ENCODE measurements at regions not wholly inside any gene's neighbourhood (a gene's known extent, or its start where the extent isn't known, plus 50 kb on each side); places are given as distances from the start of the nearest gene placed in this dataset.

DNA sequence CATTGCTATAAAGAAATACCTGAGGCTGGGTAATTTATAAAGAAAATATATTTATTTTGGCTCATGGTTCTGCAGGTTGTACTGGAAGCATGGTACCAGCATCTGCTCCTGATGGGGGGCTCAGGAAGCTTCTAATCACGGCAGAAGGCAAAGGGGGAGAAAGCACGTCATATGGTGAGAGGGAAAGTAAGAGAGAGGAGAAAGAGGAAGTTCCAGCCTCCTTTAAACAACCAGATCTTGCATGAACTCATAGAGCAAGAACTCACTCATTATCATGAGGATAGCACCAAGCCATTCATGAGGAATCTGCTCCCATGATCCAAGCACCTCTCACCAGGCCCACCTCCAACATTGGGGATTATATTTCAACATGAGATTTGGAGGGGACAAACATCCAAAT lies 125.0 kb upstream of the GRPR start:
- Histone ChIP-seq H3K4me3 (ENCODE audit: insufficient read depth, low read depth, low read length) (no peak overlapping the region), H3K4me2 (ENCODE audit: low read length) (no peak overlapping the region), H3K9me3 (ENCODE audit: insufficient read depth, low read depth, low read length) (no peaks in the 10 kb centered on the region), H3K4me1 (ENCODE audit: insufficient read depth, low read length) (no peaks in the 10 kb centered on the region), H3K27me3 (ENCODE audit: insufficient read depth, low read length) (no peaks in the 10 kb centered on the region), H2AFZ (ENCODE audit: low read depth, low read length) (no peak overlapping the region), H3K36me3 (ENCODE audit: insufficient read depth, low read length) (no peaks in the 10 kb centered on the region), H3K27ac (ENCODE audit: low read depth, low read length) (no peak overlapping the region), H3K79me2 (ENCODE audit: insufficient read depth, low read length) (no peaks in the 10 kb centered on the region), H4K20me1 (ENCODE audit: insufficient read depth, low read length) (no peaks in the 10 kb centered on the region), H3K9ac (ENCODE audit: low read length) (no peak overlapping the region)
- Mint-ChIP-seq H3K36me3 (ENCODE audit: low read depth, unreplicated experiment) (no peaks in the 10 kb centered on the region), H3K4me1 (ENCODE audit: low read depth, unreplicated experiment) (peaks cover 7% of the 10 kb centered on the region), H3K27ac (ENCODE audit: unreplicated experiment) (no peak overlapping the region), H3K9me3 (ENCODE audit: unreplicated experiment) (no peaks in the 10 kb centered on the region), H3K4me3 (ENCODE audit: unreplicated experiment) (no peak overlapping the region), H3K27me3 (ENCODE audit: low read depth, unreplicated experiment) (no peaks in the 10 kb centered on the region)
- no peak for FAIRE-seq
- DNase-seq (ENCODE audit: low read depth) = no peak
- TF ChIP-seq EZH2 (IDR thresholded peaks at IDR 0.05; ENCODE audit: insufficient read depth, low read length) = no peak
- TF ChIP-seq, protein P1, sequence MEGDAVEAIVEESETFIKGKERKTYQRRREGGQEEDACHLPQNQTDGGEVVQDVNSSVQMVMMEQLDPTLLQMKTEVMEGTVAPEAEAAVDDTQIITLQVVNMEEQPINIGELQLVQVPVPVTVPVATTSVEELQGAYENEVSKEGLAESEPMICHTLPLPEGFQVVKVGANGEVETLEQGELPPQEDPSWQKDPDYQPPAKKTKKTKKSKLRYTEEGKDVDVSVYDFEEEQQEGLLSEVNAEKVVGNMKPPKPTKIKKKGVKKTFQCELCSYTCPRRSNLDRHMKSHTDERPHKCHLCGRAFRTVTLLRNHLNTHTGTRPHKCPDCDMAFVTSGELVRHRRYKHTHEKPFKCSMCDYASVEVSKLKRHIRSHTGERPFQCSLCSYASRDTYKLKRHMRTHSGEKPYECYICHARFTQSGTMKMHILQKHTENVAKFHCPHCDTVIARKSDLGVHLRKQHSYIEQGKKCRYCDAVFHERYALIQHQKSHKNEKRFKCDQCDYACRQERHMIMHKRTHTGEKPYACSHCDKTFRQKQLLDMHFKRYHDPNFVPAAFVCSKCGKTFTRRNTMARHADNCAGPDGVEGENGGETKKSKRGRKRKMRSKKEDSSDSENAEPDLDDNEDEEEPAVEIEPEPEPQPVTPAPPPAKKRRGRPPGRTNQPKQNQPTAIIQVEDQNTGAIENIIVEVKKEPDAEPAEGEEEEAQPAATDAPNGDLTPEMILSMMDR (IDR thresholded peaks at IDR 0.05; ENCODE audit: insufficient read depth, low read depth, low read length) = no peak

GRCh38 chrX:15989716-15990115 lies 133.6 kb upstream of the GRPR start:
- Mint-ChIP-seq H3K4me3 (ENCODE audit: unreplicated experiment) (no peak overlapping the region), H3K4me1 (ENCODE audit: low read depth, unreplicated experiment) (peaks cover 7% of the 10 kb centered on the region), H3K9me3 (ENCODE audit: unreplicated experiment) (no peaks in the 10 kb centered on the region), H3K27me3 (ENCODE audit: low read depth, unreplicated experiment) (no peaks in the 10 kb centered on the region), H3K36me3 (ENCODE audit: low read depth, unreplicated experiment) (no peaks in the 10 kb centered on the region), H3K27ac (ENCODE audit: unreplicated experiment) (peak overlapping the region; percentile 36)
- peak overlapping the region; percentile 40 for H3K4me2 ChIP-seq (ENCODE audit: low read length)
- no peak overlapping the region for H3K4me3 ChIP-seq (ENCODE audit: insufficient read depth, low read depth, low read length)
- peak overlapping the region; percentile 50 for H3K27ac ChIP-seq (ENCODE audit: low read depth, low read length)
- H3K4me1 ChIP-seq (ENCODE audit: insufficient read depth, low read length) = peaks cover 8% of the 10 kb centered on the region
- H3K79me2 ChIP-seq (ENCODE audit: insufficient read depth, low read length) = no peaks in the 10 kb centered on the region
- no peaks in the 10 kb centered on the region for H3K9me3 ChIP-seq (ENCODE audit: insufficient read depth, low read depth, low read length)
- no peak for FAIRE-seq
- no peak for DNase-seq (ENCODE audit: low read depth)
- H4K20me1 ChIP-seq (ENCODE audit: insufficient read depth, low read length) = no peaks in the 10 kb centered on the region
- H3K27me3 ChIP-seq (ENCODE audit: insufficient read depth, low read length) = no peaks in the 10 kb centered on the region
- no peak overlapping the region for H3K9ac ChIP-seq (ENCODE audit: low read length)
- TF ChIP-seq EZH2 (IDR thresholded peaks at IDR 0.05; ENCODE audit: insufficient read depth, low read length) = no peak
- TF ChIP-seq, protein P1 (IDR thresholded peaks at IDR 0.05; ENCODE audit: insufficient read depth, low read depth, low read length) = no peak
- H3K36me3 ChIP-seq (ENCODE audit: insufficient read depth, low read length) = no peaks in the 10 kb centered on the region
- H2AFZ ChIP-seq (ENCODE audit: low read depth, low read length) = peak overlapping the region; percentile 60

DNA sequence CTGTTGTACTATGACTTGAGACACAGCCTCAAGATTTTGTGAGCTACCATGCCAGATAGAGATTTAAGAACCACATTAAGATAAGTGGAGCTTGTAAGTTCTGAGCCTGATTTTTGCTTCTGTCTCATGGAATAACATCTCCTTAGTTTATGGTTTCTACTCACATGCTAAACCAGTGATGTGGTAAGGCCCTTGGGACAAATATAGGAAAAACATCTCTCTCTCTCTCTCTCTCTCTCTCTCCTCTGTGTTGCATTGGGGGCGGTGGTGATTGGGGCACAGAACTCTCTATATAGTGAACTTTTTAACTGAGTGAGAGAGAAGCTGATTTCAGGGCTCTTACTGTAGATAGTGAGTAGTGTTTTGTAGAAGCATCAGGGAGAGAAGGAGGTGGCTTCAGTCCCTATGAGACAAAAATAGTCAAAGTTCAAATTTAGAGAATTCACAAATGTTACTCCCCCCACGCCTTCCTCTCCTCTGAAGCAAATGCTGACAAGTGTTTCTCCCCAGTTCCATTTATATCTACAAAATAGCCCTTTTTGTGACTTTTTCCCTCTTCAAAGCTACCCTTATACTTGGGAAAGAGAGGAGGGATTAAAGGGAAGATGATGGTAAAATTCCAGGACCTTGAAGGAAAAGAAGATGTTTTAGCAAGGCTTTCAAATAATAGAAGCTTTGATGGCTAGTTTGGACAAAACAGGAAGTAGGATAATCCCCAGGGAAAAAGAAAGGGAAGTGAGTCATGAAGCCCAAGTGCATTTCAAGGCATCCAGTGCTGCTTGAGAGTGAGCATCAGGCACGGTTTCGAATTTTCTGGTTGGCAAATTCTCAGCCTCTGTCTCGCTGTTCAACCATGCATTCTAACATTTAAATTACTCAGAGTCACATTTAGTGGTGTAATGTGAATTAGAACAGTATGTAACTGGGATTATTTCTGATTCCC lies 134.3 kb upstream of the AP1S2 start:
- H3K36me3 ChIP-seq (ENCODE audit: insufficient read depth, low read length) = no peaks in the 10 kb centered on the region
- peak overlapping the region; percentile 89 for H3K27ac Mint-ChIP-seq (ENCODE audit: unreplicated experiment)
- no peak overlapping the region for H3K9ac ChIP-seq (ENCODE audit: low read length)
- H3K4me2 ChIP-seq (ENCODE audit: low read length) = peak overlapping the region; percentile 40
- H3K36me3 Mint-ChIP-seq (ENCODE audit: low read depth, unreplicated experiment) = no peaks in the 10 kb centered on the region
- peaks cover 8% of the 10 kb centered on the region for H3K4me1 ChIP-seq (ENCODE audit: insufficient read depth, low read length)
- H3K27me3 ChIP-seq (ENCODE audit: insufficient read depth, low read length) = no peaks in the 10 kb centered on the region
- peaks cover 7% of the 10 kb centered on the region for H3K4me1 Mint-ChIP-seq (ENCODE audit: low read depth, unreplicated experiment)
- DNase-seq (ENCODE audit: low read depth) (peak; percentile 58), FAIRE-seq (peak; percentile 100)
- no peaks in the 10 kb centered on the region for H3K27me3 Mint-ChIP-seq (ENCODE audit: low read depth, unreplicated experiment)
- peak overlapping the region; percentile 60 for H2AFZ ChIP-seq (ENCODE audit: low read depth, low read length)
- H3K9me3 ChIP-seq (ENCODE audit: insufficient read depth, low read depth, low read length) = no peaks in the 10 kb centered on the region
- no peak overlapping the region for H3K4me3 ChIP-seq (ENCODE audit: insufficient read depth, low read depth, low read length)
- peak overlapping the region; percentile 50 for H3K27ac ChIP-seq (ENCODE audit: low read depth, low read length)
- H3K79me2 ChIP-seq (ENCODE audit: insufficient read depth, low read length) = no peaks in the 10 kb centered on the region
- TF ChIP-seq, protein P1 (IDR thresholded peaks at IDR 0.05; ENCODE audit: insufficient read depth, low read depth, low read length) = no peak
- TF ChIP-seq EZH2 (IDR thresholded peaks at IDR 0.05; ENCODE audit: insufficient read depth, low read length) = no peak
- H3K4me3 Mint-ChIP-seq (ENCODE audit: unreplicated experiment) = no peak overlapping the region
- H4K20me1 ChIP-seq (ENCODE audit: insufficient read depth, low read length) = no peaks in the 10 kb centered on the region
- no peaks in the 10 kb centered on the region for H3K9me3 Mint-ChIP-seq (ENCODE audit: unreplicated experiment)

All from astrocyte (in vitro differentiated cells and primary cell).